ENCODE measurements at regions not wholly inside any gene's neighbourhood (a gene's known extent, or its start where the extent isn't known, plus 50 kb on each side); places are given as distances from the start of the nearest gene placed in this dataset.

DNA sequence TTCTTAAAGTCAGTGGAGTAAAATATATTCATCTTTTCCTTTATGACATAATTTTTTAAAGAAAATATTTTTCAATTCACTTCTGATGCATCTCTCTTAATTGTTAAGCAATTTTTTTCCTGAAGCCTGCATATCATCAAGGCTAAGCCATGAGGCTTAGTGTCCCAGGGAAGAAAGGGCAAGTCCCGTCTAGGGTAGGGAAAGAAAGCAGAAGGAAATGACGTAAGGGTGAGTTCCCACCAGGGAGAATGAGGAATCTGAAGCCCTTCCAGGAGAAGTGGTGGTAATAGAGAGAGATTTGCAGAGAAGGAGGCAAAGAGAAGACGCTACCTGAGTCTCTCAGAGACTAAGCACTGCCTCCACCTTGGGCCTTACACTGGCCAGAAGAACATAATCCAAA is 96.8 kb upstream of the NFE2L3 start:
- TF ChIP-seq, protein P1, sequence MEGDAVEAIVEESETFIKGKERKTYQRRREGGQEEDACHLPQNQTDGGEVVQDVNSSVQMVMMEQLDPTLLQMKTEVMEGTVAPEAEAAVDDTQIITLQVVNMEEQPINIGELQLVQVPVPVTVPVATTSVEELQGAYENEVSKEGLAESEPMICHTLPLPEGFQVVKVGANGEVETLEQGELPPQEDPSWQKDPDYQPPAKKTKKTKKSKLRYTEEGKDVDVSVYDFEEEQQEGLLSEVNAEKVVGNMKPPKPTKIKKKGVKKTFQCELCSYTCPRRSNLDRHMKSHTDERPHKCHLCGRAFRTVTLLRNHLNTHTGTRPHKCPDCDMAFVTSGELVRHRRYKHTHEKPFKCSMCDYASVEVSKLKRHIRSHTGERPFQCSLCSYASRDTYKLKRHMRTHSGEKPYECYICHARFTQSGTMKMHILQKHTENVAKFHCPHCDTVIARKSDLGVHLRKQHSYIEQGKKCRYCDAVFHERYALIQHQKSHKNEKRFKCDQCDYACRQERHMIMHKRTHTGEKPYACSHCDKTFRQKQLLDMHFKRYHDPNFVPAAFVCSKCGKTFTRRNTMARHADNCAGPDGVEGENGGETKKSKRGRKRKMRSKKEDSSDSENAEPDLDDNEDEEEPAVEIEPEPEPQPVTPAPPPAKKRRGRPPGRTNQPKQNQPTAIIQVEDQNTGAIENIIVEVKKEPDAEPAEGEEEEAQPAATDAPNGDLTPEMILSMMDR (conservative IDR thresholded peaks at IDR 0.05; ENCODE audit: low read length) = no peak
- no peak for TF ChIP-seq EZH2phosphoT487 (IDR thresholded peaks at IDR 0.05; ENCODE audit: borderline replicate concordance, low read depth, low read length)

All from OCI-LY7 (cell line).